ENCODE measurements at regions not wholly inside any gene's neighbourhood (a gene's known extent, or its start where the extent isn't known, plus 50 kb on each side); places are given as distances from the start of the nearest gene placed in this dataset.

GRCh38 chr4:111274060-111274459, 651.2 kb upstream of the PITX2 start:
- TF ChIP-seq FOXA1 (IDR thresholded peaks at IDR 0.05) (no peak), BHLHE40 (IDR thresholded peaks at IDR 0.05; ENCODE audit: borderline replicate concordance) (no peak), SUZ12 (IDR thresholded peaks at IDR 0.05) (no peak), NFRKB (IDR thresholded peaks at IDR 0.05) (no peak), SP1 (IDR thresholded peaks at IDR 0.05) (no peak), TARDBP (IDR thresholded peaks at IDR 0.05) (no peak), FOXM1 (IDR thresholded peaks at IDR 0.05; ENCODE audit: borderline replicate concordance) (no peak), ZNF384 (IDR thresholded peaks at IDR 0.05) (no peak), ELF4 (IDR thresholded peaks at IDR 0.05) (no peak), FOXK2 (IDR thresholded peaks at IDR 0.05) (no peak)

Measured in HEK293T (cell line).